Right lobe of liver (tissue), 4 donors: ENCODE measurements at regions not wholly inside any gene's neighbourhood (a gene's known extent, or its start where the extent isn't known, plus 50 kb on each side); places are given as distances from the start of the nearest gene placed in this dataset.

ENCODE experiments used
- CTCF ChIP-seq, 4 donors: fragments of 200-600 bp in 3 of 4; fragments of 450-650 bp in 1 of 4; IDR thresholded peaks; one replicate each; pipeline versions ENCODE4 v1.5.1 to v1.8.0; 2016 to 2022; ENCODE audit warnings: antibody characterized with exemption in 4 of 4, mild to moderate bottlenecking in 2 of 4
- POLR2A ChIP-seq: fragments of 450-650 bp; IDR thresholded peaks from one replicate; pipeline ENCODE4 v1.6.1; 2017; ENCODE audit warnings: antibody characterized with exemption, mild to moderate bottlenecking
- donor health status: DM: no; HTN: no; CAD: no.
- donor health status: DM: no; HTN: no; CAD: no.
- donor health status: DM: no; HTN: yes; CAD: no.

DNA sequence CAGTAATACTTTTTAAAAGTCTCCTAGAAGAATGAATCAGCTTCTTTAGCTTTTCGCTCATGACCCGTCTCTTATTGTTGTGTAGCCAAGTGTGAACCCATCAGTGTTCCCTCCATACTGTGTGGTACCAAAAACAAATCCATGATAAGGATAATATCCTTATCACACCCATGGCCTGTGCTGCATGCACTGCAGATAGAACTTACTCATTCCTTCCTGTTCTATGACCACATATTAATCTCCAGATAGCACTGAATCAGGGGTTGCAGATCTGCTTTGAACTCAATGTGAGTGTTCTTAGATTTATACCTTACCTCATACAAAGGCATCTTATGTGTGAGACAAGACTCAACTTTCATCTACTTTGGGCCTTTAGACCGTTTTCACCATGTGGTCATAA, 373.4 kb downstream of the JRKL start:
- no peak for TF ChIP-seq CTCF (IDR thresholded peaks at IDR 0.05)
- no peak for TF ChIP-seq POLR2A
